ENCODE measurements at regions not wholly inside any gene's neighbourhood (a gene's known extent, or its start where the extent isn't known, plus 50 kb on each side); places are given as distances from the start of the nearest gene placed in this dataset.

- no peak for TF ChIP-seq EZH2 (IDR thresholded peaks at IDR 0.05; ENCODE audit: low read length)
- TF ChIP-seq, protein P1, sequence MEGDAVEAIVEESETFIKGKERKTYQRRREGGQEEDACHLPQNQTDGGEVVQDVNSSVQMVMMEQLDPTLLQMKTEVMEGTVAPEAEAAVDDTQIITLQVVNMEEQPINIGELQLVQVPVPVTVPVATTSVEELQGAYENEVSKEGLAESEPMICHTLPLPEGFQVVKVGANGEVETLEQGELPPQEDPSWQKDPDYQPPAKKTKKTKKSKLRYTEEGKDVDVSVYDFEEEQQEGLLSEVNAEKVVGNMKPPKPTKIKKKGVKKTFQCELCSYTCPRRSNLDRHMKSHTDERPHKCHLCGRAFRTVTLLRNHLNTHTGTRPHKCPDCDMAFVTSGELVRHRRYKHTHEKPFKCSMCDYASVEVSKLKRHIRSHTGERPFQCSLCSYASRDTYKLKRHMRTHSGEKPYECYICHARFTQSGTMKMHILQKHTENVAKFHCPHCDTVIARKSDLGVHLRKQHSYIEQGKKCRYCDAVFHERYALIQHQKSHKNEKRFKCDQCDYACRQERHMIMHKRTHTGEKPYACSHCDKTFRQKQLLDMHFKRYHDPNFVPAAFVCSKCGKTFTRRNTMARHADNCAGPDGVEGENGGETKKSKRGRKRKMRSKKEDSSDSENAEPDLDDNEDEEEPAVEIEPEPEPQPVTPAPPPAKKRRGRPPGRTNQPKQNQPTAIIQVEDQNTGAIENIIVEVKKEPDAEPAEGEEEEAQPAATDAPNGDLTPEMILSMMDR (optimal IDR thresholded peaks at IDR 0.05 in 1 of 3, IDR thresholded peaks at IDR 0.05 in 1 of 3, conservative IDR thresholded peaks at IDR 0.05 in 1 of 3; ENCODE audit: extremely low read depth in 1 of 3, insufficient read depth in 2 of 3, low read length in 3 of 3): no peak
Measured at GRCh38 chr1:64393790-64394189, 76.1 kb upstream of the CACHD1 start.
